GM23248 (cell line): ENCODE measurements at regions not wholly inside any gene's neighbourhood (a gene's known extent, or its start where the extent isn't known, plus 50 kb on each side); places are given as distances from the start of the nearest gene placed in this dataset.

Experiments used
- EZH2 ChIP-seq: fragments of 200-600 bp; sonication (generic); IDR thresholded peaks from 2 replicates; pipeline ENCODE4 v1.6.1; 2018; ENCODE audit warnings: antibody characterized with exemption, mild to moderate bottlenecking; ENCODE audit not compliant: insufficient read depth, poor library complexity, severe bottlenecking
- EZH2phosphoT487 ChIP-seq: fragments of 200-600 bp; sonication (generic); IDR thresholded peaks from 2 replicates; pipeline ENCODE4 v1.6.1; 2018; ENCODE audit warnings: antibody characterized with exemption, moderate library complexity, mild to moderate bottlenecking, low read depth; ENCODE audit not compliant: insufficient read depth

GRCh38 chr2:239599299-239599698 lies 198.5 kb upstream of the HDAC4 start:
- TF ChIP-seq EZH2 (no peak), EZH2phosphoT487 (no peak)
